ENCODE measurements at regions not wholly inside any gene's neighbourhood (a gene's known extent, or its start where the extent isn't known, plus 50 kb on each side); places are given as distances from the start of the nearest gene placed in this dataset.

DNA sequence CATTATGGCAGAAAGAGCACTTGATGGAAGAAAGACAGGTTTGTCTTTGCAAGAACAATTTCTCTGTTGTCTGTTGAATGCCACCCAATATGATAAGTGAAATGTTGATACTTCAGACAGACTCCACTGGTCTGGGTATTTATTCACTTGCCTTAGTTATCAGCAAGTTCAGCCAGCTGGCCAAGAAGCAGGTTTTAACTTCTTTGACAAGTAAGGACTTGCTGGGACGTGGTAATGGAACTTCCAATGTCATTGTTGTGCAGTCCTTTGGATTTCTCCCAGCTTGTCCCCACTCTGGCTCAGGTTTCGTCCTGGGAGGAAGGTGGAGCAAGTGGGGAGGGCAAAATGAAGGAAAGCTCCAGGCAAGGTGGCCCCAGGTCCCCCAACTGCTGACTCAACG is 497.4 kb downstream of the RPS24 start:
- Histone ChIP-seq H3K36me3 (no peaks in the 10 kb centered on the region), H3K9me3 (no peaks in the 10 kb centered on the region), H3K4me3 (no peak overlapping the region), H3K27ac (no peak overlapping the region), H3K4me1 (ENCODE audit: insufficient read depth) (no peaks in the 10 kb centered on the region), H3K27me3 (no peaks in the 10 kb centered on the region)
- TF ChIP-seq, protein P1, sequence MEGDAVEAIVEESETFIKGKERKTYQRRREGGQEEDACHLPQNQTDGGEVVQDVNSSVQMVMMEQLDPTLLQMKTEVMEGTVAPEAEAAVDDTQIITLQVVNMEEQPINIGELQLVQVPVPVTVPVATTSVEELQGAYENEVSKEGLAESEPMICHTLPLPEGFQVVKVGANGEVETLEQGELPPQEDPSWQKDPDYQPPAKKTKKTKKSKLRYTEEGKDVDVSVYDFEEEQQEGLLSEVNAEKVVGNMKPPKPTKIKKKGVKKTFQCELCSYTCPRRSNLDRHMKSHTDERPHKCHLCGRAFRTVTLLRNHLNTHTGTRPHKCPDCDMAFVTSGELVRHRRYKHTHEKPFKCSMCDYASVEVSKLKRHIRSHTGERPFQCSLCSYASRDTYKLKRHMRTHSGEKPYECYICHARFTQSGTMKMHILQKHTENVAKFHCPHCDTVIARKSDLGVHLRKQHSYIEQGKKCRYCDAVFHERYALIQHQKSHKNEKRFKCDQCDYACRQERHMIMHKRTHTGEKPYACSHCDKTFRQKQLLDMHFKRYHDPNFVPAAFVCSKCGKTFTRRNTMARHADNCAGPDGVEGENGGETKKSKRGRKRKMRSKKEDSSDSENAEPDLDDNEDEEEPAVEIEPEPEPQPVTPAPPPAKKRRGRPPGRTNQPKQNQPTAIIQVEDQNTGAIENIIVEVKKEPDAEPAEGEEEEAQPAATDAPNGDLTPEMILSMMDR (IDR thresholded peaks at IDR 0.05) = no peak
- TF ChIP-seq EP300 (IDR thresholded peaks at IDR 0.05) (no peak), POLR2A (IDR thresholded peaks at IDR 0.05) (no peak)
- WGBS, 3 donors = 21 to 52% (median 43%) methylated on average over 3 of the region's 3 CpGs
- intact Hi-C loops (cut with DNase I) = no loop called here
- no peak for DNase-seq

DNA sequence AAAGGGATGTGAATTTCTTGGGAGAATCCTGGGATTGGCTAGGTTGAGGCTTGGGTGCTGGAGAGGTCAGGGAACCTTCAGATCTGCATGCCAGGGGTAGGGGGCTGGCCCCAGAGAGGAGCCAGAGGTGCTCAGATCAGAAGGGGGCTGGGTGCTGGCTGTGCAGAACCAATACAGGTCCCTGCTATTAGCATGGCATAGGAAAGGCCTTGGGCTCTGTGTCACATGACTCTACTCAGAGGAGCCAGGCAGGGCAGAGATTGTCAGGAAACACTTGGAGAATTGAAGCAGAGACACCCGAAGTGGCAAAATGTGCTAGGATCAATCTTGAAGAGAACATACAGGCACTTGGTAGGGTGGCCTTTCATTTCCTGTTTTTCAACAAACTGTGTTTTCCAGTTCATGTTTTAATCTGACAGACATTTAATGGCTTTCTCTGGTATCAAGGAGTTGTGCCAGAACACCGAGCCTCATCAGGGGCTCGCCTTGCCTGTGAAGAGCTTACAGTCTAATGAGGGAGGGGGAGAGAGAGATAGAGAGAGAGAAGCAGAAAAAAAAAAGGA is 498.9 kb downstream of the RPS24 start:
- 84 to 92% (median 89%) methylated on average over 3 of the region's 3 CpGs for WGBS, 3 donors
- no peak for TF ChIP-seq POLR2A (IDR thresholded peaks at IDR 0.05)
- no peak for TF ChIP-seq EP300 (IDR thresholded peaks at IDR 0.05)
- TF ChIP-seq, protein P1 (IDR thresholded peaks at IDR 0.05) = no peak
- Histone ChIP-seq H3K9me3 (no peaks in the 10 kb centered on the region), H3K27me3 (no peaks in the 10 kb centered on the region), H3K4me1 (ENCODE audit: insufficient read depth) (no peaks in the 10 kb centered on the region), H3K36me3 (no peaks in the 10 kb centered on the region), H3K27ac (no peak overlapping the region), H3K4me3 (no peak overlapping the region)
- intact Hi-C loops (cut with DNase I) = no loop called here
- DNase-seq = no peak

DNA sequence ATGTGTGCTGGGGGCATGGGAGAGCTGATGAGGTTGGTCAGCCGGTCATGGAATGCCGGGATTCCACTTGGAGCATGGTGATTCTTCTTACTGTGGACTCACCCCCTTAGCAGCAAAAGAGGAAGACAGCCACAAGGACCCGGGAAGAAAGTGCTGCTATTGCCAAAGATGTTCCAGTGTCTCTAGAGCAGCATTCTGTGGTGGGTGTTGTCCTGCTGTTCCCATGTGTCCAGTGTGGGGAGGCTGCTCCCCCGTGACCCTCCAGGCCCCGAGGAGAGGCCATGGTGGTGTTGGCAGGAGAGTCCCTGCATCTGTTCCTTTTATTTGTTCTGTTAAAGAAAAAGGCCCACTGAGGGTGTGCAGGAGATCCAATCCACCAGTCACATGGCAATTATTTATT is 499.4 kb downstream of the RPS24 start:
- Histone ChIP-seq H3K36me3 (no peaks in the 10 kb centered on the region), H3K27me3 (no peaks in the 10 kb centered on the region), H3K4me3 (no peak overlapping the region), H3K9me3 (no peaks in the 10 kb centered on the region), H3K27ac (no peak overlapping the region), H3K4me1 (ENCODE audit: insufficient read depth) (no peaks in the 10 kb centered on the region)
- intact Hi-C loops (cut with DNase I) = no loop called here
- WGBS, 3 donors = 58 to 65% (median 62%) methylated on average over 5 of the region's 5 CpGs
- TF ChIP-seq, protein P1 (IDR thresholded peaks at IDR 0.05) = no peak
- no peak for DNase-seq

DNA sequence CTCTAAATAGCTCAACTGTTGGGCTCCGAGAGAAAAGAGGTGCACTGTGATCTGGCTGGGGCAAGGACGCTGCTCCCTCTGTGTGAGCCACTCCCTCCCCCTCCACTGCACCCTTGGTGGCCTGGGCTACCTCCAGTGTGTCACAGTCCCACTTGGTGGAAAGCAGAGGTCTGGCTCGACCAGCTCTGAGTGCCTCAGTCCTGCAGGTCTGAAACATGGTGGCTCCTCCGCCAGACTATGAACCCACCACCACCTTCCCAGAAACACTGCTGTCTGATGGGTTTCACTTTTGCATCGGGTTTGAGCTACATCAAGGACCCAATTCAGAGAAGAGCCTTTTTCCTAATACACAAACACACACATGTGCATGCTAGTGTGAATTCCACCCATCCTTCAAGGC is 500.1 kb downstream of the RPS24 start:
- intact Hi-C loops (cut with DNase I) = no loop called here
- H3K4me3 ChIP-seq = no peak overlapping the region
- no peaks in the 10 kb centered on the region for H3K9me3 ChIP-seq
- H3K27ac ChIP-seq = no peak overlapping the region
- WGBS, 3 donors = 84 to 92% (median 89%) methylated on average over 5 of the region's 5 CpGs
- no peaks in the 10 kb centered on the region for H3K4me1 ChIP-seq (ENCODE audit: insufficient read depth)
- no peak for TF ChIP-seq EP300 (IDR thresholded peaks at IDR 0.05)
- no peak for TF ChIP-seq POLR2A (IDR thresholded peaks at IDR 0.05)
- TF ChIP-seq, protein P1 (IDR thresholded peaks at IDR 0.05) = no peak
- H3K27me3 ChIP-seq = no peaks in the 10 kb centered on the region
- no peaks in the 10 kb centered on the region for H3K36me3 ChIP-seq
- no peak for DNase-seq
